HepG2 (cell line): ENCODE measurements at regions not wholly inside any gene's neighbourhood (a gene's known extent, or its start where the extent isn't known, plus 50 kb on each side); places are given as distances from the start of the nearest gene placed in this dataset.

Experiments
- ATAC-seq: fragments of 200-7000 bp; cut with Tn5 transposase; 3 replicates; pipeline ENCODE4 v1.9.1; 2020; ENCODE audit warnings: mild to moderate bottlenecking, moderate library complexity
- BruUV-seq: library from RNA; stranded (reverse); fragments of 400-500 nt; replicated peaks from 2 replicates; lab custom pipeline; 2021; lab: Mats Ljungman, UMichigan
- CTCF ChIA-PET: fragments of 300-600 bp; formaldehyde crosslinking; extraction: SDS; loops from one replicate; lab custom pipeline; 2021; ENCODE audit warnings: low total read pairs, inconsistent platforms, low intra/inter-chr PET ratio; lab: Yijun Ruan, JAX
- POLR2A ChIA-PET: fragments of 350-600 bp; sonication (Branson Sonifier 250); formaldehyde crosslinking; loops from one replicate; lab custom pipeline; 2020; ENCODE audit warnings: antibody characterized with exemption, inconsistent platforms; lab: Yijun Ruan, JAX
- DNase-seq: peaks from one replicate; pipeline ENCODE4 v3.0.0-alpha.2; 2015; ENCODE audit warnings: low spot score
- FAIRE-seq: peaks from 3 replicates; lab custom pipeline; 2011; peaks lifted over from hg19 to GRCh38; lab: Jason Lieb, UNC
- H2AFZ ChIP-seq: one replicate; pipeline ENCODE4 v1.6.1; 2011; ENCODE audit warnings: low read length, inconsistent platforms
- H3K27ac ChIP-seq: fragments of 300-600 bp; 3 replicates; pipeline ENCODE4 v1.8.0; 2011; ENCODE audit warnings: mixed run types, mild to moderate bottlenecking, mixed read lengths, low read length, inconsistent platforms; ENCODE audit not compliant: insufficient read depth; ENCODE audit errors: extremely low read length
- H3K27me3 ChIP-seq, 2 experiments: fragments of 200-600 bp in 1 of 2; 2 replicates in 1 of 2; 3 replicates in 1 of 2; pipeline versions ENCODE4 v1.6.0 to v1.8.0; 2011; ENCODE audit warnings: low read length in 2 of 2, mild to moderate bottlenecking in 2 of 2, moderate library complexity in 2 of 2, inconsistent platforms in 1 of 2; ENCODE audit not compliant: insufficient read depth in 2 of 2, control insufficient read depth in 1 of 2
- H3K36me3 ChIP-seq, 2 experiments: fragments of 200-600 bp in 1 of 2; replicated peaks in 1 of 2; 2 replicates in 1 of 2; 3 replicates in 1 of 2; pipeline versions ENCODE4 v1.5.1 to v1.8.0; 2011; ENCODE audit warnings: low read length in 2 of 2, inconsistent platforms in 1 of 2; ENCODE audit not compliant: insufficient read depth in 2 of 2, control insufficient read depth in 1 of 2
- H3K4me1 ChIP-seq: 2 replicates; pipeline ENCODE4 v1.5.1; 2012; ENCODE audit warnings: low read length, inconsistent platforms; ENCODE audit not compliant: insufficient read depth
- H3K4me2 ChIP-seq: 2 replicates; pipeline ENCODE4 v1.6.0; 2011; ENCODE audit warnings: low read depth, low read length, inconsistent platforms
- H3K4me3 ChIP-seq, 3 experiments: fragments of 200-600 bp in 1 of 3; sonication (generic), shearing (Covaris generic) in 1 of 3; replicated peaks in 1 of 3; 2 replicates each; pipeline ENCODE4 v1.5.1; 2011 to 2016; ENCODE audit warnings: low read length in 3 of 3, inconsistent platforms in 2 of 3, low read depth in 2 of 3, mild to moderate bottlenecking in 2 of 3, control low read depth in 1 of 3, mixed read lengths in 1 of 3; ENCODE audit not compliant: insufficient read depth in 1 of 3
- H3K79me2 ChIP-seq: one replicate; pipeline ENCODE4 v1.6.1; 2011; ENCODE audit warnings: low read length, inconsistent platforms; ENCODE audit not compliant: insufficient read depth
- H3K9ac ChIP-seq: 2 replicates; pipeline ENCODE4 v1.6.0; 2011; ENCODE audit warnings: mild to moderate bottlenecking, low read depth, low read length, inconsistent platforms; ENCODE audit not compliant: insufficient read depth
- H3K9me3 ChIP-seq: 2 replicates; pipeline ENCODE4 v1.5.1; 2012; ENCODE audit warnings: mild to moderate bottlenecking, low read length
- H4K20me1 ChIP-seq: 2 replicates; pipeline ENCODE4 v1.6.0; 2011; ENCODE audit warnings: inconsistent platforms, mild to moderate bottlenecking, low read length, moderate library complexity; ENCODE audit not compliant: insufficient read depth
- DBP ChIP-seq: sonication (generic); formaldehyde crosslinking; IDR thresholded peaks from 2 replicates; pipeline ENCODE4 v1.4.0; 2020; ENCODE audit warnings: missing genetic modification reagents; ENCODE audit errors: not compliant biosample characterization
- HOXA3 ChIP-seq: sonication (generic); formaldehyde crosslinking; IDR thresholded peaks from 2 replicates; pipeline ENCODE4 v1.5.0; 2020; ENCODE audit warnings: missing genetic modification reagents
- IRF2 ChIP-seq: IDR thresholded peaks from 2 replicates; pipeline ENCODE4 v1.6.1; 2018; ENCODE audit warnings: missing genetic modification reagents, missing compliant biosample characterization
- MXD4 ChIP-seq: IDR thresholded peaks from 2 replicates; pipeline ENCODE4 v1.6.1; 2016; ENCODE audit warnings: mild to moderate bottlenecking, missing biosample characterization, missing genetic modification reagents
- TRIM24 ChIP-seq: sonication (generic); formaldehyde crosslinking; IDR thresholded peaks from 2 replicates; pipeline ENCODE4 v1.8.0; 2022; ENCODE audit warnings: mild to moderate bottlenecking, missing genetic modification reagents
- ZMAT3 ChIP-seq: sonication (generic); formaldehyde crosslinking; conservative IDR thresholded peaks from 2 replicates; pipeline ENCODE4 v1.7.0; 2021; ENCODE audit warnings: missing genetic modification reagents
- ZNF451 ChIP-seq: sonication (generic); formaldehyde crosslinking; IDR thresholded peaks from 2 replicates; pipeline ENCODE4 v1.5.0; 2020; ENCODE audit warnings: mild to moderate bottlenecking, missing genetic modification reagents
- ZNF563 ChIP-seq: sonication (generic); formaldehyde crosslinking; IDR thresholded peaks from 2 replicates; pipeline ENCODE4 v1.8.0; 2022; ENCODE audit warnings: mild to moderate bottlenecking, moderate library complexity, missing genetic modification reagents
- ZNF572 ChIP-seq: sonication (generic); formaldehyde crosslinking; IDR thresholded peaks from 2 replicates; pipeline ENCODE4 v1.5.1; 2020; ENCODE audit warnings: mild to moderate bottlenecking, missing genetic modification reagents
- ZNF639 ChIP-seq: conservative IDR thresholded peaks from 2 replicates; pipeline ENCODE4 v1.6.1; 2018; ENCODE audit warnings: missing genetic modification reagents
- ZNF891 ChIP-seq: sonication (generic); formaldehyde crosslinking; IDR thresholded peaks from 2 replicates; pipeline ENCODE4 v1.5.0; 2020; ENCODE audit warnings: mild to moderate bottlenecking, missing genetic modification reagents
- ZXDC ChIP-seq: sonication (generic); formaldehyde crosslinking; IDR thresholded peaks from 2 replicates; pipeline ENCODE4 v1.5.0; 2020; ENCODE audit warnings: mild to moderate bottlenecking, missing genetic modification reagents
- WGBS: methylation state at CpG from one replicate; pipeline ENCODE4 v1.1.6; 2017; ENCODE audit warnings: low lambda C conversion rate; 5-methylcytosine and 5-hydroxymethylcytosine counted together
- in situ Hi-C: cut with HindIII; loops from 2 replicates; pipeline ENCODE4 v1.10.0; 2017; ENCODE audit warnings: low pct_unique_long_range_greater_than_20kb; ENCODE audit not compliant: extremely low pct_ligation_motif_present
- intact Hi-C: fragments of 100-400 bp; cut with micrococcal nuclease; formaldehyde crosslinking; loops from one replicate; pipeline ENCODE4 v1.10.0; 2022; ENCODE audit not compliant: unreplicated experiment

GRCh38 chr12:30135776-30136175, 352.0 kb upstream of the TMTC1 start:
- Histone ChIP-seq H3K4me1 (no peaks in the 10 kb centered on the region), H3K27ac (no peak overlapping the region), H3K27me3 (no peaks in the 10 kb centered on the region), H3K9me3 (no peaks in the 10 kb centered on the region), H3K9ac (no peak overlapping the region), H3K4me2 (no peak overlapping the region), H3K79me2 (no peaks in the 10 kb centered on the region), H2AFZ (no peak overlapping the region), H3K36me3 (no peaks in the 10 kb centered on the region), H4K20me1 (no peaks in the 10 kb centered on the region), H3K4me3 (no peak overlapping the region)
- FAIRE-seq = no peak
- in situ Hi-C loops = loop anchor here (25.0 kb wide), 1 partner anchor 677 kb away; no protein-coding TSS in a partner anchor
- intact Hi-C loops = loop anchor here (10.0 kb wide), 1 partner anchor 669 kb away; no protein-coding TSS in a partner anchor
- DNase-seq = no peak
- BruUV-seq = no TSS peak
- CTCF ChIA-PET = no interaction called here
- ATAC-seq = no peak
- WGBS = 23% methylated on average over 2 of the region's 2 CpGs
- POLR2A ChIA-PET = no interaction called here
- TF ChIP-seq ZXDC (CRISPR knock-in tag) = no peak
- TF ChIP-seq ZMAT3 = no peak
- TF ChIP-seq DBP (CRISPR knock-in tag) = no peak
- TF ChIP-seq IRF2 (CRISPR knock-in tag) = no peak
- no peak for TF ChIP-seq ZNF639 (CRISPR knock-in tag)
- no peak for TF ChIP-seq HOXA3 (CRISPR knock-in tag)
- no peak for TF ChIP-seq ZNF891
- no peak for TF ChIP-seq ZNF563
- no peak for TF ChIP-seq MXD4
- TF ChIP-seq TRIM24 (CRISPR knock-in tag) = no peak
- no peak for TF ChIP-seq ZNF451 (CRISPR knock-in tag)
- no peak for TF ChIP-seq ZNF572 (CRISPR knock-in tag)
